NCI-H526 (cell line): ENCODE measurements at regions not wholly inside any gene's neighbourhood (a gene's known extent, or its start where the extent isn't known, plus 50 kb on each side); places are given as distances from the start of the nearest gene placed in this dataset.

Source experiments
- DNase-seq, 2 experiments: peaks; one replicate each; lab custom pipeline; 2025; lab: John Stamatoyannopoulos, UW

DNA sequence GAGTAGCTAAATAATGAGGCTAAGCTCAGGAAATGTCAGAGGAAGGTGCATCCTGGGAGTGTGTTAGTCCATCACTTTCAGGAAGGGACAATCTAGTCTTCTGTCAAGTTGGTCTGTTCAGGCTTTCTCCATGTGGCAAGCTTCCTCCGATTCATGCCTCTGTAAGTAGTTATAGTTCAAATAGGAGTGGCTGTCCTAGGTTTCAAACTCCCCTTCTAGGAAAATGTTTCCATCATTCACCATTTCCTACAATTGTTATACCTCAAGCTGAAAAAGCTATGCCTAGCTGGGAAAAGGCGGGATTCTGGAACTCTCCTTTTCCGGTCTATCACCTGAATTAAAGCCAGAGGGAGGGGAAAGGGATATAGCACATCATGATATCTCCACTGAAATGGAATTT is 287.7 kb upstream of the ZSWIM2 start:
- DNase-seq, result no peak

DNA sequence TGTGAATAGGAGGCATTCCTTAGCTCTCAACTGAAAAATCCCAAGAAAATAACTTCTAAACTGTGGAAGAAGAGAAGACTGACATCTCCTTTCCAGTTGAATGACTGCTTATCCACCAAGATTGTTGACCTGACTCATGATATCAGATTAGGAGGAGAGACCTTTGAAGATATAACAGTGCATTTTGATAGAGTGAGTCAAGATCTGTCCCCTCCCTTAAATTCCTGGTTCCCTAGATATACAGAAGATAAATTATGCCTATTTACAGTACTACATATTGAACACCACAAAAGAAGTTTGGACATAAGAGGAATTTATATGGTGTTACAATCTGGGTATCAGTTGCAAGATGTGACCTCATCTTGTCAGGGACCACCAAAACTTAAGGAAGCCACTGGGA is 285.3 kb upstream of the ZSWIM2 start:
- DNase-seq, result no peak

DNA sequence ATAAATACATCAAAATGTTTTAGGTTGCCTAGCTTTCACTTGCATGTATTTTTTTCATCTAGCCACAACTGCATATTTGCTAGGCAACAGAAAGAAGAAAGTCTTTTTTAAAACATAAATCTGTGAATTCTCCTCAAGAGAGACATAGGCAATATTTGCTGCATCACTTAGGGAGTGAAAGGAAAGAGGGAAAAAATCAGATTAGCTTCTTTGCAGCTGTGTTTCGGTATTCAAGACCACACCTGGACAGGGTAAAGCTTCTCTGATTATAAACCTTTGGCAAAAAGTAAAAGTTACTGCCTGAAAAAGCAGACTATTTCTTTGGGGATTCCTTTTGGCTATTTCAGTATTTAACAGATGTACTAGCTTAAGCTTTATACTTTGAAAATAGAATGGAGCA is 280.9 kb upstream of the ZSWIM2 start:
- no peak for DNase-seq

DNA sequence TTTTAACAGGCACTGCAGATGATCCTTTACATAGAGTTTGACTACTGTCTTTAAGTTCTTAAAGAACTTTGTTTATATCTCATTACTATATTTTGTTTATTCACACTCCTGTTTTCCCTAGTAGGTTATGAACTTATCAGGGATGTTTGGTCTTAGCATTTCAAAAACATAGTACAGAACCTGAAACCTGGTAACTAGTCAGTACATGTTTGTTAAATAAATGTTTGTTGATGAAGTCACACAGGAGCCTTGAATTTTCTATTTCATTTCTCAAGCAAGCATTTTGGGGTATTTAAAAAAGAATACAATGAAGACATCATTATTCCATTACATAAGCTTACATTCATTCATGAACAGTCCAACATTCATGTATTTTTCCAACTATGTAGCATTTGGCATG is 280.3 kb upstream of the ZSWIM2 start:
- DNase-seq, result no peak

DNA sequence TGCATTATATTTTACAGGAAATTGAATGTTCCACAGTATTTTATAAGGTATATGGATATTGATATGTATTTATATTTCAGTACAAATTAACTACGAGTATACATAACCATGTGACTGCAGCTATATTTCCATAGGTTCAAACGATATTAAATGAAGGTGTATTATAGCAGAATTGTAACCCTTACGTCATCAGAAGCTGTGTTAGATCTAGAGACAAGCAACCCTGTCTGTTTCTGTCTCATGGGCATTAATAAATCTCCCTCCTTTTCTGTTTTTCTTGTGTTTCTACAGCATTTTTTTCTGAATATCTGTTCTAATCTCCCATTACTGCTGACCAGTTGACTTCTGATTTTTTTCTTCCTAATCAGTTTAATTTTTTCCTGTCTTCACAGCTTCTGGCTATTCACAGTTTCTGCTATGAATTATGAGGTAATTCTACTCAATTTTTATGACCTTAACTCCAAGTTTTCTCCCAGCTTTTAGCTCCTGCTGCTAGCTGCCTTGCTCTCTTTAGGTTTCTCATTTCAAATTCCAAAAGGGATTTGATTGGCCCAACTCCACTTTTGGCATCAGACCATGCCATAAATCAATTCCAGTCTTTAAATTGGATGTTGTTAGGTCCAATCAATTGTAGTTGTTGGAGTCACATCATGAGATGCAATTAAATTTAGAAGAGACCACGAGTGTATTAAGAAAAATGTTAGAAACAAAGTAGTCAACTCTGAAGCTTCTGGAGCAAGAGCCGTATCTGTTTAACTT is 277.5 kb upstream of the ZSWIM2 start:
- no peak for DNase-seq

DNA sequence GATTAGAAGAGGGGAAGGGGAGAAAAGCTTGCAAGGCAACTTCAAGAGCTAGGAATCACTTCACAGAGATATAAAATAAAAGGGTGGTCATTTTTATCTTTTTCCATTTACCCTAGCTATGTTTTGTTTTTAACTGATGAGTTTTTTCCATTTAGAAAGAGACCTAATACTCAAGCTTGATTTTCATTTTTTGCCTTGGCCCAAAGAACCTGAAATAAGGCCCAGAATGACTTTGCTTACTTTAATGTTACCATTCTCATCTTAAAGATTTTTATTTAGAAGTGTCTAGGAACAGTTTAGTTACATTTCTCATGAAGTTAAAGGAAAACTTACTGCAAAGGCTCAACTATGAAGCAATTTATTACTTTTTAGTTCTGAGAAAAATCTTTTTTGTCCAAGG is 276.3 kb upstream of the ZSWIM2 start:
- no peak for DNase-seq

DNA sequence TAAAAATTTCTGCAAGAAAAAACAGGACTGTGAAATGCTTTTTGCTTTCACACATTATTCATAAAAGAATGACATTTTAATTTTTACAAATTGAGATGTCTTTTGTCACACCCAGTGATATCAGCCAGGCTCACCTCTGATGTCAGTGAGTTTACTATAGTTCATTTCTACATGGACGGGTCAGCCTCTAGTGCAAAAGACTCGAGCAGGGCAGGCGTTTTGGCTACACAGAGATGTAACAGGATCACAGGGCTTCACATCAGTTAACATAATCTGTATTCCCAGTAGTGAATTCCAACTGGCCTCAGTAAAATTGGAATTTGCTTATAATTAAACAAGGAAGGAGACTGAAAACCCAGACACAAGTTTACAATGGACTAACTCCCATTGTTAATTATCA is 275.6 kb upstream of the ZSWIM2 start:
- peak; percentile 12 to 40 for DNase-seq

DNA sequence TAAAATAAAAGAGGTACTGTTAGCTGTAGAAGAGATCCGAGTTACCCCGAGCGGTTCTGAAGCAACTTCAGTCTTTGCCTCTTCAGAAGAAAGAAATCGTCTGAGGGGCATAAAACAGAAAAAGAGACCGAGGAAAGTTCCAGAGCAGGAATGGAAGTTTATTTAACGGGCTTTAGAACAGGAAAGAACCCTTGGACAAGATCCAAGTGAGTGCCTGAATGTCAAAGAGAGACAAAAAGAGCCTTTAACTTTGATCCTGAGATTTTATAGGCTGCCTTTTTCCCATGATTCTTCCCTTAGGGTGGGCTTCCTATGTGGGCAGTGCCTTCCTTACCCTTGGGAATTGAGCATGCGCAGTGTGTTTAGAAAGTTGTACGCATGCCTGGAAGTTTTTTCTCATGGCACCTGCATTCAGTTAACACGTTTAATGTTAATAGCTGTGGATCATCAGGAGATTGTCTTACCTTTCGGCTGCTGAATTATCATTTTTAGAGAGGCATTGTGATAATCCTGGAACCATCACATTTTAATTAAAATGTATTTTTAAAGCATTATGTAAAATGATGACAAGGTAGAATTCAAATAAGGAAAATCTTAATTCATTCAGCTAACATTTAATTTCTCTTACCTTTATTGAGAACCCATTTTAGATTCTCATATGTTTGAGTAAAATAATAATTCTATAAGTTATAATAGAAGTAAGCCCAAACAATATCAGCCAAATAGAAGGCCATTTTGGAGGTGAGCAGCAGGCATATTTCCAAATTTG is 269.5 kb upstream of the ZSWIM2 start:
- no peak for DNase-seq

DNA sequence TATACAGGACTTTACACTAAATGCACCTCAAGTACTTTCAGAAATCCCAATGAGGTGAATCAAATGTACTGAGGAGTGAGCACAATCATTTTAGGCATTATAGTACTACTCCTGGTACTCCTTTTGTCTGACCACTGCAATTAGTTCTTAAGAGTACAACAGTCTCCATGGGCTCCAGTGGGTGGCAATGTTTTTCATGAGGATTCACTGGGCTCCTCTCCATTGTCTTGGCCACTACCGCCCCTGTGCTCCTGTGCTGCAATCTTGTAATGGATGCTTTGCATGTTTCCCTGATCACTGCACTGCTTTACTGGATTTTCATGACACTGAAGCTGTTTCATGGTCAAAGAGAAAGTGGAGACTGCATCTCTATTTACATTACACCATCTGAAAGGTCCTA is 268.5 kb upstream of the ZSWIM2 start:
- DNase-seq, result peak; percentile 21 to 47

DNA sequence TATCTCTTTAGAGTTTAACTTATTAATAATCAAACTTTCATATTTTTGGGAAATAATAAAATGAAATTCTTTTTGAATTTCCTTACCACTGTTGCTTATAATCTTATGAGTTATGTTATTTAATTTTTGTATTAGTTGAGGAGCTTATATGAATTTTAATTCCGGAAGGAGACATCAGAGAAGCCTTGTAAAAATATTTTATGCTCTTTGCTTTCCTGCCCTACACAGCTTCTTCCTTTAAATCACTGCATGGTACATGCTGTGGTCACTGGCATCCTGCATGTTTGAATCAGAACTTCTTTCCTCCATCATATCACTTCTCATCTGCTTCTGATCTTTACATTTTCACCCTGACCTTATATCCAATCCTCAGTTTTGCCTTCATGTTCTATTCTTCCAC is 266.7 kb upstream of the ZSWIM2 start:
- no peak for DNase-seq

DNA sequence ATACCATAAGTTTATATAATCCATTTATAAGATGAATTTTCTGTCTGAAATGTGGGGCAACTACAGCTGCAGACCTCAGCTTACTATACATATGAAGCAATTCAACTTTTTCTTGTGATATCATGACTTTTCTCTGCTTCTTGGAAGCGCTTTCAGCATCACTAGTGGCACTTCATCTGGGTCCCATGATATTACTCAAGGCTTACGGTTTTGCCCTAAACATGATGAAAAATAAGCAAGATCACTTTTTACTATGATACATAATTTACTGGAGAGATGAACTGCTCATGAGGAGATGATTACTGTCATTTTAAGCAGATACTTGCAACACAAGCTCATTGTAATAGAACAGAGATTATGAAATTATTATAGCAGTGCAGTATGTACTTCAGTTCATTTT is 258.0 kb upstream of the ZSWIM2 start:
- no peak for DNase-seq

DNA sequence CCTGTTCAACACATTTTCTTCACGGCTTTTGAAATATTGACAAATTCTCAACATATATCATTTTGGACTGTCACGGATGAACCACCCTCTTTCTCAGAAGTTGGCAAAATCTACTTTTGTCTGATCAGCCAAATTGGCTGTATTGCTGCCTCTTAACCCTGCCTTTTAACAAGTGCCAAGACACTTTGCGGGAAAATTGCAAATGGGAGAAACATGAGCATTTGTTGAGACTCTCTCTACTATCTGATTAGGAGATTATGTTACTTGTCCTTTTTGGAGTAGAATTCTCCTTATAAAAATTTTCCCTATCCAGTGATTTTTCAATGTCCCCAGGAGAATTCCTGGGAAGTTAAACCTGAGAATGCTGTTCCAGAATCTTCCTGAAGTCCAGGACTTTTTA is 256.2 kb upstream of the ZSWIM2 start:
- DNase-seq, result no peak

DNA sequence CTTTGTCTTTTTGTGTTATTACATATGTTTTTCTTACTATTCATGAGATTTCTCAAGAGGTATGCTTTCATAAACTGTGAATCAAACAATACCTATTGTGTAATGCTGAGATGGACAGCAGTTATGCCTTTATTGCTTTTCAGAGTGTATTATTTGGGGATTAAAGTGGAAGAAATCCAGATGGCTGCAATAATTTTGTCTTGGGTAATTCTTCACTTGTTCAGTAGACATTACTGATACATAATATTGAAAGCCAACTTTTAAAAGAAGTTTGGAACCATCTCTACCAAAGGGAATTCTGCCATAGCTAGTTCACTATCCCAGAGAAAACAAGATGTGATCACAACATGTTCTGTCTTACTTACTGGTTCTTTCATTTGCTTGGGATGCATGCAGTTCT is 253.4 kb upstream of the ZSWIM2 start:
- no peak for DNase-seq

DNA sequence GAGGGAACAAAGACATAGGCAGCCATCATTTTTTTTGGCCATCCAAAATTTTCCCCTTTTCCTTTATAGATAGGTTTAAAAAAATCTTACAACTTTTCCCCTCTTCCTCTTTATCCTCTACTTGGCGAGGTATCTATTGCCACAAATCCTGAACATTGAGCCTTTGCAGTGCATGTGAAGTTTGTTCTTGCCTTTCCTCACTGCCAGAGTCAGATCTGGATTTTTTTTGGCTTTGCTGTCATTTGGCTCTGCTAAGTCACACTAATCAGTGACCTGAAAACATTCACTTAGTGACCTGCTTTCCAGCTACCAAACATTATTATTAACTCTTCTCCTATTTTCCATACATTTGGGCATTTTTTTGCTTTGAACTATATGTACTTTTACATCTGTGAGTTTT is 249.2 kb upstream of the ZSWIM2 start:
- DNase-seq, result no peak

DNA sequence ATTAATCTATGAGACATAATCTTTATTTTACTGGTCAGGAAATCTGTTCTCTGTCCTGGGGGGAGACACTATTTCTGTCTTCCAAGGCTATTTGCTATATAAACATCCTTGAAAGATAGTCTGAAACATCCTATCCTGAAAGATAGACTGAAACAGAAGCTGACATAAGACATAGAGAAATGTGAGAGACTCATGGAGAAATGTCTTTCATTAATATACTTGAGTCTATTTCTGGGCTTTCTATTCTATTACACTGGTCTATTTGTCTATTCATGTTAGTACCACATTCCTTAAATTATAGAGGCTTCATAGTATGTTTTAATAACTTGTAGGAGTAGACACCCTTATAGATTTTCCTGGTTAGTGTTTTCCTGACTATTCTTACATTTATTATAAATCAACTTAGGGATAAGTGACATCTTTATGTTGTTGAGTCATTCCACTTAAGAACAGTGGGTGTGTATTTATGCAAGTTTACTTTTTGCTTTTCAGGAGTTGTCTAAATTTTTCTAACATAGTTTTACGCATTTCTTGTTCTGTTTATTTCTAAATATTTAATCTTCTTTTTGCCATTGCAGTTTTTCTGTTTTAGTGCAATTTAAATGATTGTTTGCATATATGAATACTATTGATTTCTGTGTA is 244.9 kb upstream of the ZSWIM2 start:
- DNase-seq, result no peak

DNA sequence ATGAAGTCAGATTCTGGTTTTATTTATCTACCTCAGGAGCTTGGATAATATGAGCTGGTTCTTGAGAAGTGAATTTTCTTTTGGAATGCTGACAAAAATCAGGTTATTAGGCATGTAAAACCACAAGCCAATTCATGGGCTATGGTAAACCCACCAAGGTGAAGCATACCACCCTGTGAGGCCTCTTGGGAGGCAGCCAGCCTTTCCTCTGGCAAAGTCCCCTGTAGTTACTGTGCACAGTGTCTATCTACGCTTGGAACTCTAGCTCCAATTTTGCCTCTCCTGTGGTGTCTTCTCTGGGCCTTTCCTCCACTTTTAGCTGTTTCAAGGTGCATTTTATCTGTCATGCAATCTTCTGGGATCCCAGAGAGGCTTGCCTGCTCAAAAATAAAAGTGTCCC is 242.7 kb upstream of the ZSWIM2 start:
- DNase-seq, result no peak

DNA sequence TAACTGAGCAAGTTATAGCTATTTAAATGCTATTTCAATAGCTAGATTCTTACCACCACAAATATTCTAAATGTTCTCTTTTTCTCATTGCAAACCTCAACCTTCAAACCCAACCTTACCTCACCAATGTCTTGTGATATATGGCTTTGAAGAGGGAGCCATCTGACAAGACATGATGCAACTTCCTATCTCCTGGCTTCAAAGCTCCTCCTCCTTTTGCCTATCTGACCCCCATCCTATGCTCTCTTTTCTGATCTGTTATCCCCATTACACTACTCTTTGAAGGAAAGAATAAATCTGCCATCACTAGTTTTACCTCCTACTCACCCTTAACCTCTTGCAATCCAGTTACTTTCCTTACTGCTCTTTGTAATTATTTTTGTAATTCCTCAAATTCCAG is 235.6 kb upstream of the ZSWIM2 start:
- no peak for DNase-seq

DNA sequence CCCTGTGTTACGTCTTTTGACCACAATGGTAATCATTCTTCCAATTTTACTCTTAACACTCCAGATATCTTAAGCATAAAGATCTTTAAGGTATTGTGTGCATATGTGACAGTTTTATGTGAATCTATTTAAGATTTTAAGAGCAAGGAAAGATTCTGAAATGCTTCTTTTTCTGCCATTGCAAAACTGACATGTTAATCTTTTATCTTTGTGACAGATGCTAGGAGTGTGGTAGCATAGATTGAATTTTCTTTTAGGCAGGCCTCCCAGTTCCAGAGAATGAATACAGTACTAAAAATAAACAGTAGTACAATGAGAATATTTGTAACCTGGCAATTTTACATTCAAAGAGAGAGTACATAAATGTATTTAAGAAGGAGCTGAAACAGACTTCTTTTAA is 232.5 kb upstream of the ZSWIM2 start:
- no peak for DNase-seq

DNA sequence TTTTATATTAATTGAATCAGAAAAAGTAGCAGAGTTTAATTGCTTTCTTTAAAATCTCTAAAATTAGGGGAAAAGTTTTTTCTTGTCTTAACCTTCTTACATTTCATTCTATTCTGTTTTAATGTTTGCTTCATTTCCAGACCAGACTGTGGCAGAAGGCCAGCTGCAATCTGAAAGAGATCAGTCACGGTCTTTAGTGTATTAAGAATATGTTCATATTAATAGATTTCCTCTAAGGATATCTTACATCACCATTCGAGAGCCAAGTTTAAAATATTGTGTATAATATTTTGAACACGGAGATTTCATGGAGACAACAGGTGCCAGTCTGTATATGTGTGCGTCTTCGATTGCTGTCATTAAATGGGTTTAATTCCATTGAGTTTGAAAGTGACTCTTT is 230.9 kb upstream of the ZSWIM2 start:
- no peak for DNase-seq

DNA sequence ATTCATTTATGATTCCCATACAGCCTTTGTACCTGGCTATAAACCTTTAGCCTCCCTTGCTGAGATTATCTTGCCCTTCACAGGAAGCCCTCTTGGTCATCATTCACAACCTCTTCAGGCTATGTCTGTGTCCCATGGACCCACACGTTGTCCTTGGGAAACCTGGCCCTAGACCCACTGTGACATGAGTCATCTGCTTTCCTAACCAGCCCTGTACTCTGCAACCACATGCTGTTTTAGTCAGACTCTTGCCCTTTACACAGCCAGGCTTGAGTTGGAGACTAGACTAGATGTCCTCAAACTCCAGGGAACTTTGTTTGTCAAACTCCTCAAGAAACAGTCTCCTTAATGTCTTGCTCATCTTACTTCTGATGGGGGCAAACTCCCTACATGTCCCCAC is 229.3 kb upstream of the ZSWIM2 start:
- DNase-seq, result no peak

DNA sequence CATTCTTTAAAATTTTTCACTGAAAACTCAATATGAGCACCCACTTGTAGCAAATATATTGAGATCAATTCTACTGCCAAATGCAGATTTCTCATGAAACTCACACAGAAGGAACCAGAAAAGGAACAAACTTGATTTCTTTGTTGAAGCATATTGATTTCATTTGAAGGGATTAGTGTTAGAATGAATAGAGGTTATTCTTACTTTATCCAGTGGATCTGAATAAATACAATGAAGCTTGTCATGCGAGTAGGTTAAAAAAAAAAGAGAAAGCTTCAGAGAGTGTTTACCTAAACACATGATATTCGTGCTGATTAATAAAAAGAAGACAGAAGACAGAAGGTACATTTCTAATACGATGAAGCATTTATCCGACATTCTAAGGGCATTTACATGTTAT is 226.7 kb upstream of the ZSWIM2 start:
- no peak for DNase-seq

DNA sequence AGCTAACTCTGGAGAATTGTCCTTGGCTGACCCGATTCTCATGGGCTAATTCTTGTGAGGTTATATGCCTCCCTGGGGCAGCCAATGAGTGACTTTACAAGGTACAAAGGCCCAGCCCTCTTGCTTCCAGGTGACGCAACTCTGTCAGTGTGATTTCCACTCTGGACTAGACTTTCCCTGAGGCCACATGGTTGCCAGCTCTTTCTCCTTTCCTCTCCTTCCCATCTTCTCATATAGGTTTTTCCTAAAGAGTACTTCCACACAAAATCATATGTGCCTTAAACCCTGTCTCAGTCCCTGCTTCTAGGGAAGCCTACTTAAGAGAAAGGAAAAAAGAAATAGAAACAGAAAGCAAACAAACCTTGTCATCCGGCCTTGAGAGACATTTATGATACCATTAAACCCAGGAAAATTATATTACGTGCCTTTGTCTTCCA is 226.2 kb upstream of the ZSWIM2 start:
- DNase-seq, result no peak

DNA sequence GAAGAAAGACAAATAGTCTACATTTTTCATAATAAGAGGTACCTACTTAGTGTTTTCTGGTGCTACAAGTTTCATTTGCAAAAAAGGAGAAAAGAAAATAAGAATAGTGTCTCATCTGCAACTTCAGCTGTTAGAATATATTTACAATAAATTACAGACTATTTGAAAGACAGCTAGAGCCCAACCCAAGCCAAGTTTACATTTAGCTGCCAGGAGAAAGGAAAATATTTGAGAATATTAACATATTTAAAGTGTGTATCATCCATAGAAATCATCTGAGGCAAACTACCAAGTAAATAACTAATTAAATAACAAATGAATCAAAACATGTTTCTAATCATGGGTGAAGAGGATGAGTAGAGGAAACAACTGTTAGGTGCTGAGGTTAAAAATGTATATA is 209.2 kb upstream of the ZSWIM2 start:
- no peak for DNase-seq
